T-helper 2 cell treated with Interferon-gamma antibody and Interleukin-4, amounts not matched to agents 5 μg/mL and 100 μg/mL, for 36 hours (primary cell): ENCODE measurements at regions not wholly inside any gene's neighbourhood (a gene's known extent, or its start where the extent isn't known, plus 50 kb on each side); places are given as distances from the start of the nearest gene placed in this dataset.
A peak's percentile ranks its signal among the peaks of the same experiment; 100 is the strongest.

Experiments
- DNase-seq: peaks from one replicate; pipeline ENCODE4 v3.0.0; 2021; ENCODE audit warnings: low spot score
- H3K27ac Mint-ChIP-seq: one replicate; pipeline ENCODE4 v1.8.0; 2021; ENCODE audit warnings: mild to moderate bottlenecking, mixed read lengths
- H3K27me3 Mint-ChIP-seq: one replicate; pipeline ENCODE4 v1.8.0; 2021; ENCODE audit warnings: low read depth, mixed read lengths
- H3K36me3 Mint-ChIP-seq: one replicate; pipeline ENCODE4 v1.8.0; 2021; ENCODE audit warnings: low read depth, mixed read lengths
- H3K4me1 Mint-ChIP-seq: one replicate; pipeline ENCODE4 v1.8.0; 2021; ENCODE audit warnings: low read depth, mixed read lengths
- H3K4me3 Mint-ChIP-seq: one replicate; pipeline ENCODE4 v1.8.0; 2022; ENCODE audit warnings: mild to moderate bottlenecking, moderate library complexity, mixed read lengths
- H3K9me3 Mint-ChIP-seq: one replicate; pipeline ENCODE4 v1.8.0; 2021; ENCODE audit warnings: mixed read lengths

DNA sequence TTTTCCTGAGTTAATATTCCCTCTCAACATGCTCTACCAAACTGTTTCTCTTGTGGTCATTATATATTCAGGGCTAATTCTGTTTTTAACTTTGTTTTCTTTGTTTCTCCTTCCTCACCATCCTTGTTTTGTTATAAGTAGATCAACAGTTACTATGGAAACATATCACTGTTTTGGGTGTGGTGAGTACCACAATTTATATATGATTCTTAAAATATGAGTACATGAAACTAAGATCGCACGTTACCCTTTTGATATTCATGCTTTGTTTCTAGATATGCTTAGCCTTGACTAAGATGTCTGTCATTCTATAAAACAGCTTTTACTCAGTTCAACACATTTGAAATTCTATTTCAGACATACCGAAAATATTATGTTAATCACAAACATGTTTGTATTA is 232.3 kb upstream of the ITGA4 start:
- H3K9me3 Mint-ChIP-seq, result peaks cover 43% of the 10 kb centered on the region
- no peak for DNase-seq
- peak overlapping the region; percentile 68 for H3K4me3 Mint-ChIP-seq
- peaks cover 28% of the 10 kb centered on the region for H3K4me1 Mint-ChIP-seq
- peaks cover 66% of the 10 kb centered on the region for H3K36me3 Mint-ChIP-seq
- no peaks in the 10 kb centered on the region for H3K27me3 Mint-ChIP-seq
- peak overlapping the region; percentile 94 for H3K27ac Mint-ChIP-seq

DNA sequence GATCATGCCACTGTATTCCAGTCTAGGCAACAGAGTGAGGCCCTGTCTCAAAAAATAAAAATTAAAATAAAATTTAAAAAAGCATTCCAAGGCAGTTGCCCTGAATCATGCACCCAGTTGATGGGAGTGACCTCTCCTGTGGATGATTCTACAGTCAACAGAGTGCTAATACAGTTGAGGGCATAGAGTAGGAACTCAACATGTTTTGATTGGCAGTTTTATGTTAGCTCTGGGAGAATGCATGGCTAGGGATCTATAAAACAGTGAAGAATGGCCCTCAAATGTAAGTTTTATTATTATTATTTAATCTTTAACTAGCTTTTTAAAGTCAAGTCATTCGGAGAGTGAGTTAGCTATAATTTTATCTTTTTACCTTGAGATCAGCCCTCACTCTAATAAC is 228.5 kb upstream of the ITGA4 start:
- Mint-ChIP-seq H3K4me3 (no peak overlapping the region), H3K36me3 (peaks cover 65% of the 10 kb centered on the region), H3K27ac (no peak overlapping the region), H3K4me1 (peaks cover 32% of the 10 kb centered on the region), H3K9me3 (peaks cover 14% of the 10 kb centered on the region), H3K27me3 (no peaks in the 10 kb centered on the region)
- no peak for DNase-seq

- no peak for DNase-seq
- H3K4me3 Mint-ChIP-seq, result no peak overlapping the region
- peaks cover 40% of the 10 kb centered on the region for H3K4me1 Mint-ChIP-seq
- no peaks in the 10 kb centered on the region for H3K27me3 Mint-ChIP-seq
- H3K9me3 Mint-ChIP-seq, result peaks cover 11% of the 10 kb centered on the region
- H3K27ac Mint-ChIP-seq, result no peak overlapping the region
- peaks cover 68% of the 10 kb centered on the region for H3K36me3 Mint-ChIP-seq
Observed at GRCh38 chr2:181231151-181231550, 226.0 kb upstream of the ITGA4 start.

GRCh38 chr2:181231886-181232621 is 225.1 kb upstream of the ITGA4 start:
- DNase-seq, result no peak
- H3K27me3 Mint-ChIP-seq, result no peaks in the 10 kb centered on the region
- H3K9me3 Mint-ChIP-seq, result peaks cover 6% of the 10 kb centered on the region
- H3K27ac Mint-ChIP-seq, result no peak overlapping the region
- H3K4me1 Mint-ChIP-seq, result peaks cover 45% of the 10 kb centered on the region
- H3K36me3 Mint-ChIP-seq, result peaks cover 64% of the 10 kb centered on the region
- H3K4me3 Mint-ChIP-seq, result no peak overlapping the region

DNA sequence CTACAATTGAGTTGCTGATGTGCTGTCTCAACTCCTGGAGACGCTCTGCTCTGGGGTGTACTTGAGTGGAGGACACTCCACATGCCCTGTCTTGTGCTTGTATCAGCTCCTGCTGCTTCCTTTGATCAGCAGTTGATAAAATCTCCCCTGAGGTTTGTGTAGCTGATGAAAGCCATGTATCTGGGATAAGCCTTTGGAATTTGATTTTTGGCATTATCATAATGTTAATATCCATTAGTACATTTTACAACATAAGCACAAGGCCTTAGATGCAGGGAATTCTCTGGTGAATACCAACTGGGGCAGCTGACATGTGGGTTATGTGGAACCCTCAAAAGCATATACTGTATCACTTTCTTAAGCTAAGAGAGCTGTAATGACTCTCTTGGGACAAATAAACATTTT is 222.7 kb upstream of the ITGA4 start:
- Mint-ChIP-seq H3K4me3 (no peak overlapping the region), H3K27me3 (no peaks in the 10 kb centered on the region), H3K4me1 (peaks cover 66% of the 10 kb centered on the region), H3K9me3 (peaks cover 7% of the 10 kb centered on the region), H3K36me3 (peaks cover 68% of the 10 kb centered on the region), H3K27ac (no peak overlapping the region)
- DNase-seq, result no peak

DNA sequence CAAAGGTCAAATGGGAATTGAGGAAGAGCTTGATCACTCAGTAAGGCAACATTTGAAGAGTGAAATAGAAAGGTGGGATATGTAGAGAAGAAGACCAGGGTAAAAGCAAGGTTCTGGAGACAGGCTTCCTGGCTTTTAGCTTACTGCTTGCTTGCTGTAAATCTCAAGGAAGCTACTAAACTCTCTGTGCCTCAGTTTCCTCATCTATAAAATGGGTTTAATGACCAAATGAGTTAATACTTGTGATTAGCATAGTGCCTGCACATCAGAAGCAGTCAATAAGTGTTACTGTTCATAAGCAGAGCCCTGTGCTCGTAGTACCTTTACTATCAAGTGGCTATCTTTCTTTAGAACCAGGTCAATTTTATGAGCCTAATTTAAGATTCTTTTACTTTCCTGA is 222.2 kb upstream of the ITGA4 start:
- Mint-ChIP-seq H3K4me1 (peaks cover 68% of the 10 kb centered on the region), H3K4me3 (no peak overlapping the region)
- DNase-seq, result no peak

GRCh38 chr2:181235683-181236459 is 221.3 kb upstream of the ITGA4 start:
- Mint-ChIP-seq H3K9me3 (peaks cover 7% of the 10 kb centered on the region), H3K27ac (peak overlapping the region; percentile 40)

More for the DNA sequence above, 222.2 kb upstream of the ITGA4 start:
- Mint-ChIP-seq H3K27me3 (no peaks in the 10 kb centered on the region), H3K27ac (peak overlapping the region; percentile 33), H3K36me3 (peaks cover 67% of the 10 kb centered on the region), H3K9me3 (peaks cover 7% of the 10 kb centered on the region)

DNA sequence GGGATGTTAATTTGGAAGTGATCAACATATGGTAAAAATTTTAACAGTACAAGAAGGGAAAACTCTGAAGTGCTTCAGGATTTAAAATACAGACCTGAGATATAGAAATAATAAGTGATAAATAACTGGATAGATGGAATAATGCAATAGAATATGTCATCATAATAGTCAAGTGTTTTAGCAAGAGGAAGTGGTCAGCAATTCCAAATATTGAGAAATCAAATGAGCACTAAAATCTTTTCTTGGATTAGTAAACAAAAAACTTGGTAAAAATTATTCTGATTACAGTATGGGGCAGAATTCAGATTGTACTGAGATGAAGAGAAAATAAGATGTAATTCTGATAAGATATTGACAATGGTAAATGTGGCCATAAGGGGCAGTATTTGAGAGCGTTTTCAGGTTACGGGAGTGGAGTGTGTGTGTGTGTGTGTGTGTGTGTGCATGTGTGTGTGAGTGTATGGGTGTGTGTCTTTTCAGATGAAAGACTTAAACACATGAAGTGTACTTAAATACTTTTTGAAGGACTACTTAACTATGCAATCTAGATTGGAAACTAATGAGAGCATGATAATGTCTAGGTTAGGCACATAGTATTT is 217.9 kb upstream of the ITGA4 start:
- H3K27ac Mint-ChIP-seq, result peak overlapping the region; percentile 71
- H3K9me3 Mint-ChIP-seq, result peaks cover 11% of the 10 kb centered on the region

More at GRCh38 chr2:181235683-181236459, 221.3 kb upstream of the ITGA4 start:
- no peak for DNase-seq
- Mint-ChIP-seq H3K36me3 (peaks cover 59% of the 10 kb centered on the region), H3K4me1 (peaks cover 69% of the 10 kb centered on the region), H3K27me3 (no peaks in the 10 kb centered on the region), H3K4me3 (peak overlapping the region; percentile 9)

GRCh38 chr2:181240844-181241243 is 216.3 kb upstream of the ITGA4 start:
- Mint-ChIP-seq H3K27ac (peak overlapping the region; percentile 81), H3K27me3 (no peaks in the 10 kb centered on the region), H3K36me3 (peaks cover 45% of the 10 kb centered on the region), H3K4me3 (peak overlapping the region; percentile 35), H3K9me3 (peaks cover 11% of the 10 kb centered on the region), H3K4me1 (peaks cover 72% of the 10 kb centered on the region)
- DNase-seq, result no peak

More for the DNA sequence above, 217.9 kb upstream of the ITGA4 start:
- Mint-ChIP-seq H3K36me3 (peaks cover 46% of the 10 kb centered on the region), H3K4me3 (no peak overlapping the region), H3K27me3 (no peaks in the 10 kb centered on the region), H3K4me1 (peaks cover 80% of the 10 kb centered on the region)
- no peak for DNase-seq

DNA sequence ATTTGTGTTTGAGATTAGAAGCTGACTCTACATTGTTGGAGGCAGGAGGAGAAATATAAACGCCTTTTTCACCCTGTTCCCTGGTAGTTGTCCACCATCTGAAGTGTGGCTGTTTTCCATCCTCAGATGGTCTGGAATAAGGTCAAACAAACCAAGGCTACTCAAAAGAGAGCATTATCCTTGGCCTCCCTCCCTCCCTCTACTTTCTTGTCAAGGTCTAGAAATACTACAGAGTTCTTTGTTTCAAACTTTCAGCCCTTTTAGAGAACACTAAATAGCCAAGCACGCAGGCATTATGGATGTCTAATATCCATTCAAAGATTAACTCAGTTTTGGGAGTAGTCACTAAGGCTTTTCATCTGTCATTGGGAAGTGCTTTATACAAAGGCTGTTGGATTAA is 215.8 kb upstream of the ITGA4 start:
- peak; percentile 7 for DNase-seq
- H3K36me3 Mint-ChIP-seq, result peaks cover 44% of the 10 kb centered on the region
- peaks cover 69% of the 10 kb centered on the region for H3K4me1 Mint-ChIP-seq
- H3K27me3 Mint-ChIP-seq, result no peaks in the 10 kb centered on the region
- H3K27ac Mint-ChIP-seq, result peak overlapping the region; percentile 81
- H3K4me3 Mint-ChIP-seq, result peak overlapping the region; percentile 35
- H3K9me3 Mint-ChIP-seq, result peaks cover 11% of the 10 kb centered on the region

DNA sequence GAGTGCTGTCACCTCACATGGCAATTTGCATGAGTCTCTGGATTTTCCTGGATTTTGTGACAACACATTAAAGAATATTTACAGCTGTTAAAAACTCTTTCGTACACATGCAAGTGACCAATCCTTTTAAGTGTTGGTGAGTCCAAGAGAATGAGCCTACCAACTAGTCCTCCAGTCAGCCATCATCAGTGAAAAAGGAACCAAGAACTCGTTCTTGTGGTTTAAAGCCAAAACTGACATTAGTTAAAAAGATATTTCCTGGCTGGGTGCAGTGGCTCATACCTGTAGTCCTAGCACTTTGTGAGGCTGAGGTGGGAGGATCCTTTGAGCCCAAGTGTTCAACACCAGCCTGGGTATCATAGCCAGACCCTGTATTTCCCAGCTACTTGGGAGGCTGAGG is 215.4 kb upstream of the ITGA4 start:
- H3K9me3 Mint-ChIP-seq, result peaks cover 10% of the 10 kb centered on the region
- peaks cover 66% of the 10 kb centered on the region for H3K4me1 Mint-ChIP-seq
- no peaks in the 10 kb centered on the region for H3K27me3 Mint-ChIP-seq
- peak overlapping the region; percentile 62 for H3K4me3 Mint-ChIP-seq
- peaks cover 42% of the 10 kb centered on the region for H3K36me3 Mint-ChIP-seq
- peak; percentile 40 for DNase-seq
- H3K27ac Mint-ChIP-seq, result peak overlapping the region; percentile 81

DNA sequence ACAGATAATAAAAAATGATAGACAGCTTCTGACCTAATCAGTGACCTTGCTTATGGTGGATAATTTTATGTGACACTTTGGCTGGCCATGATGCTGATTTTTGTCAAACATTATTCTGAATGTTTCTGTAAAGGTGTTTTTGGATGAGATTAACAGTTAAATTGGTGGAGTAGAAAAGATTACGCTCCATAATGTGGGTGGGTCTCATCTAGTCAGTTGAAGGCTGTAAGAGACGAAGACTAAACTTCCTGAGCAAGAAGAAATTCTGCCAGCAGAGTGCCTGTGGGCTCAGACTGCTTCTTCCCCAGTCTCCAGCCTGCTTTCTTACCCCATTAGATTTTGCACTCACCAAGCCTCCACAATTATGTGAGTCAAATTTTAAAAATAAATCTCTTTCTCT is 214.9 kb upstream of the ITGA4 start:
- no peaks in the 10 kb centered on the region for H3K27me3 Mint-ChIP-seq
- H3K27ac Mint-ChIP-seq, result peak overlapping the region; percentile 81
- H3K4me1 Mint-ChIP-seq, result peaks cover 65% of the 10 kb centered on the region
- peaks cover 40% of the 10 kb centered on the region for H3K36me3 Mint-ChIP-seq
- DNase-seq, result no peak
- H3K9me3 Mint-ChIP-seq, result peaks cover 5% of the 10 kb centered on the region
- H3K4me3 Mint-ChIP-seq, result peak overlapping the region; percentile 62

GRCh38 chr2:181243319-181243718 is 213.9 kb upstream of the ITGA4 start:
- no peak for DNase-seq
- H3K4me1 Mint-ChIP-seq, result peaks cover 64% of the 10 kb centered on the region
- H3K9me3 Mint-ChIP-seq, result peaks cover 4% of the 10 kb centered on the region
- no peak overlapping the region for H3K27ac Mint-ChIP-seq
- no peaks in the 10 kb centered on the region for H3K27me3 Mint-ChIP-seq
- H3K36me3 Mint-ChIP-seq, result peaks cover 42% of the 10 kb centered on the region
- H3K4me3 Mint-ChIP-seq, result no peak overlapping the region

GRCh38 chr2:181250691-181251090 is 206.5 kb upstream of the ITGA4 start:
- Mint-ChIP-seq H3K4me3 (no peak overlapping the region), H3K9me3 (no peaks in the 10 kb centered on the region), H3K4me1 (peaks cover 34% of the 10 kb centered on the region), H3K27me3 (no peaks in the 10 kb centered on the region), H3K27ac (no peak overlapping the region), H3K36me3 (peaks cover 34% of the 10 kb centered on the region)
- no peak for DNase-seq
